Hindlimb muscle (tissue), 1 donor: ENCODE measurements at regions not wholly inside any gene's neighbourhood (a gene's known extent, or its start where the extent isn't known, plus 50 kb on each side); places are given as distances from the start of the nearest gene placed in this dataset.

Experiments
- DNase-seq: peaks from one replicate; pipeline ENCODE4 v3.0.0-alpha.2; 2013

- DNase-seq: no peak
Measured at GRCh38 chr3:23665741-23666140, 140.0 kb upstream of the UBE2E1 start.

GRCh38 chr3:23666818-23667217 lies 138.9 kb upstream of the UBE2E1 start:
- DNase-seq: no peak

GRCh38 chr3:23667536-23668429 lies 138.0 kb upstream of the UBE2E1 start:
- DNase-seq: no peak

GRCh38 chr3:23668430-23668904 lies 137.3 kb upstream of the UBE2E1 start:
- DNase-seq: no peak

GRCh38 chr3:23669541-23670255 lies 136.1 kb upstream of the UBE2E1 start:
- DNase-seq: no peak

- no peak for DNase-seq
Measured at GRCh38 chr3:23671851-23672589, 133.7 kb upstream of the UBE2E1 start.

- DNase-seq: no peak
Measured at GRCh38 chr3:23672628-23673027, 133.1 kb upstream of the UBE2E1 start.

GRCh38 chr3:23675010-23675409 lies 130.7 kb upstream of the UBE2E1 start:
- no peak for DNase-seq

GRCh38 chr3:23676093-23676492 lies 129.7 kb upstream of the UBE2E1 start:
- DNase-seq: no peak

- no peak for DNase-seq
Measured at GRCh38 chr3:23682646-23683045, 123.1 kb upstream of the UBE2E1 start.

GRCh38 chr3:23685541-23686258 lies 120.1 kb upstream of the UBE2E1 start:
- DNase-seq: peak; percentile 66

- DNase-seq: no peak
Measured at GRCh38 chr3:23686519-23686918, 119.2 kb upstream of the UBE2E1 start.

- no peak for DNase-seq
Measured at GRCh38 chr3:23691357-23691895, 114.3 kb upstream of the UBE2E1 start.

- no peak for DNase-seq
Measured at GRCh38 chr3:23696842-23697241, 108.9 kb upstream of the UBE2E1 start.

GRCh38 chr3:23697416-23697815 lies 108.3 kb upstream of the UBE2E1 start:
- DNase-seq: no peak

GRCh38 chr3:23698652-23699313 lies 107.0 kb upstream of the UBE2E1 start:
- DNase-seq: no peak

- no peak for DNase-seq
Measured at GRCh38 chr3:23700616-23701015, 105.1 kb upstream of the UBE2E1 start.

- DNase-seq: no peak
Measured at GRCh38 chr3:23701716-23702597, 103.8 kb upstream of the UBE2E1 start.

- no peak for DNase-seq
Measured at GRCh38 chr3:23704298-23704697, 101.5 kb upstream of the UBE2E1 start.

- DNase-seq: no peak
Measured at GRCh38 chr3:23706111-23706510, 99.6 kb upstream of the UBE2E1 start.
